GM12891 (cell line): ENCODE measurements at regions not wholly inside any gene's neighbourhood (a gene's known extent, or its start where the extent isn't known, plus 50 kb on each side); places are given as distances from the start of the nearest gene placed in this dataset.
"Not testable (repeated sequence)": the region's sequence is repeated elsewhere in the genome, so short reads cannot be mapped to it uniquely, and the experiment has no call there.

Experiments used
- DNase-seq: peaks from one replicate; pipeline ENCODE4 v3.0.0; 2011; ENCODE audit warnings: low spot score; ENCODE audit not compliant: insufficient read length
- FAIRE-seq: peaks from 2 replicates; lab custom pipeline; 2011; peaks lifted over from hg19 to GRCh38; lab: Jason Lieb, UNC
- PAX5 ChIP-seq: IDR thresholded peaks from 2 replicates; pipeline ENCODE4 v1.6.1; 2011; ENCODE audit warnings: low read length, moderate library complexity, mild to moderate bottlenecking; ENCODE audit not compliant: insufficient read depth, severe bottlenecking
- POLR2A ChIP-seq: IDR thresholded peaks from 2 replicates; pipeline ENCODE4 v1.6.1; 2011; ENCODE audit warnings: low read depth, low read length, control low read depth
- POLR2AphosphoS5 ChIP-seq: IDR thresholded peaks from 2 replicates; pipeline ENCODE4 v1.6.1; 2011; ENCODE audit warnings: low read depth, low read length, control low read depth
- POU2F2 ChIP-seq: IDR thresholded peaks from 2 replicates; pipeline ENCODE4 v1.6.1; 2011; ENCODE audit warnings: low read depth, mild to moderate bottlenecking, control low read depth, low read length, moderate library complexity
- SPI1 ChIP-seq: IDR thresholded peaks from 2 replicates; pipeline ENCODE4 v1.6.1; 2011; ENCODE audit warnings: low read depth, low read length, control low read depth
- TAF1 ChIP-seq: IDR thresholded peaks from 2 replicates; pipeline ENCODE4 v1.6.1; 2011; ENCODE audit warnings: low read depth, low read length, control low read depth

GRCh38 chr17:30639391-30639790, 162.2 kb downstream of the GOSR1 start:
- DNase-seq, FAIRE-seq: not testable (repeated sequence)

- not testable (repeated sequence) for FAIRE-seq, DNase-seq
Observed at GRCh38 chr17:30638968-30639367, 161.8 kb downstream of the GOSR1 start.

GRCh38 chr17:30631651-30632050, 154.4 kb downstream of the GOSR1 start:
- not testable (repeated sequence) for FAIRE-seq

GRCh38 chr17:30625380-30625779, 148.2 kb downstream of the GOSR1 start:
- not testable (repeated sequence) for DNase-seq
- peak; percentile 23 for FAIRE-seq

More at GRCh38 chr17:30631651-30632050, 154.4 kb downstream of the GOSR1 start:
- DNase-seq = not testable (repeated sequence)

GRCh38 chr17:30624180-30624579, 147.0 kb downstream of the GOSR1 start:
- not testable (repeated sequence) for FAIRE-seq, DNase-seq

GRCh38 chr17:30609682-30610081, 132.5 kb downstream of the GOSR1 start:
- not testable (repeated sequence) for FAIRE-seq, DNase-seq

- TF ChIP-seq POLR2A (no peak), POU2F2 (no peak), SPI1 (no peak)
- FAIRE-seq (no peak), DNase-seq (no peak)
Observed at GRCh38 chr17:30605523-30605922, 128.3 kb downstream of the GOSR1 start.

GRCh38 chr17:30605027-30605426, 127.8 kb downstream of the GOSR1 start:
- TF ChIP-seq TAF1 (no peak), POLR2A (no peak), POU2F2 (no peak), POLR2AphosphoS5 (no peak), SPI1 (no peak), PAX5 (no peak)
- FAIRE-seq (no peak), DNase-seq (no peak)

GRCh38 chr17:30602396-30602795, 125.2 kb downstream of the GOSR1 start:
- not testable (repeated sequence) for DNase-seq, FAIRE-seq

- FAIRE-seq, DNase-seq: not testable (repeated sequence)
Observed at GRCh38 chr17:30601984-30602383, 124.8 kb downstream of the GOSR1 start.

GRCh38 chr17:30600830-30601494, 123.8 kb downstream of the GOSR1 start:
- no peak for TF ChIP-seq SPI1
- TF ChIP-seq POLR2AphosphoS5 = no peak
- 0 out of 2 replicates have a peak, but pooled peaks have one; percentile 3 for TF ChIP-seq POU2F2
- FAIRE-seq (no peak), DNase-seq (peak; percentile 28)

GRCh38 chr17:30600060-30600829, 123.0 kb downstream of the GOSR1 start:
- DNase-seq (peak; percentile 70), FAIRE-seq (peak; percentile 92)
- TF ChIP-seq POU2F2 (peak; percentile 12; the same call in 1 of the 2 replicates), POLR2AphosphoS5 (0 out of 2 replicates have a peak, but pooled peaks have one; percentile 15), PAX5 (no peak), POLR2A (peak; percentile 79), SPI1 (peak; percentile 78)
